PC-9 (cell line): ENCODE measurements at regions not wholly inside any gene's neighbourhood (a gene's known extent, or its start where the extent isn't known, plus 50 kb on each side); places are given as distances from the start of the nearest gene placed in this dataset.

Experiments
- BruUV-seq: library from RNA; stranded (reverse); fragments of 400-500 nt; replicated peaks from 2 replicates; lab custom pipeline; 2021; lab: Mats Ljungman, UMichigan
- CTCF ChIA-PET: fragments of 300-600 bp; sonication (Branson Sonifier 250); formaldehyde crosslinking; loops from one replicate; lab custom pipeline; 2022; ENCODE audit warnings: antibody characterized with exemption; lab: Charles Lee
- POLR2A ChIA-PET: fragments of 300-600 bp; sonication (Branson Sonifier 250); formaldehyde crosslinking; loops from one replicate; lab custom pipeline; 2022; ENCODE audit warnings: antibody characterized with exemption; ENCODE audit not compliant: unreplicated experiment; lab: Charles Lee
- DNase-seq, 2 experiments: peaks; one replicate each; pipeline versions ENCODE4 v3.0.0 to v3.0.0-alpha.2; 2015 to 2022; ENCODE audit warnings: mixed read lengths in 1 of 2
- H2AFZ ChIP-seq: fragments of 200-600 bp; sonication (generic); 2 replicates; pipeline ENCODE4 v1.8.1; 2017; ENCODE audit warnings: antibody characterized with exemption
- H3F3A ChIP-seq: fragments of 200-600 bp; sonication (generic); 2 replicates; pipeline ENCODE4 v1.8.1; 2017; ENCODE audit warnings: antibody characterized with exemption, mild to moderate bottlenecking, low read depth; ENCODE audit not compliant: insufficient read depth
- H3K27ac ChIP-seq: fragments of 200-600 bp; sonication (generic); 2 replicates; pipeline ENCODE4 v1.6.1; 2016; ENCODE audit warnings: mixed run types
- H3K27me3 ChIP-seq: fragments of 200-600 bp; sonication (generic); 2 replicates; pipeline ENCODE4 v1.6.1; 2016; ENCODE audit warnings: low read depth, mixed run types; ENCODE audit not compliant: insufficient read depth
- H3K36me3 ChIP-seq: fragments of 200-600 bp; sonication (generic); 2 replicates; pipeline ENCODE4 v1.6.1; 2016; ENCODE audit warnings: low read depth, mixed run types
- H3K4me1 ChIP-seq: fragments of 200-600 bp; sonication (generic); replicated peaks from 2 replicates; pipeline ENCODE4 v1.6.1; 2016; ENCODE audit warnings: mixed run types; ENCODE audit not compliant: insufficient read depth
- H3K4me2 ChIP-seq: fragments of 200-600 bp; sonication (generic); 2 replicates; pipeline ENCODE4 v1.6.1; 2017; ENCODE audit warnings: mixed run types
- H3K4me3 ChIP-seq: fragments of 200-600 bp; sonication (generic); 2 replicates; pipeline ENCODE4 v1.6.1; 2016; ENCODE audit warnings: mixed run types
- H3K79me2 ChIP-seq: fragments of 200-600 bp; sonication (generic); 2 replicates; pipeline ENCODE4 v1.6.1; 2017; ENCODE audit warnings: low read depth, mixed run types
- H3K9me2 ChIP-seq: fragments of 200-600 bp; sonication (generic); 2 replicates; pipeline ENCODE4 v1.8.1; 2017; ENCODE audit warnings: mild to moderate bottlenecking; ENCODE audit not compliant: insufficient read depth
- H3K9me3 ChIP-seq: fragments of 200-600 bp; sonication (generic); 2 replicates; pipeline ENCODE4 v1.8.1; 2016; ENCODE audit warnings: low read depth; ENCODE audit not compliant: insufficient read depth
- H4K20me1 ChIP-seq: fragments of 200-600 bp; sonication (generic); 2 replicates; pipeline ENCODE4 v1.8.1; 2017; ENCODE audit not compliant: insufficient read depth
- EZH2 ChIP-seq: fragments of 200-600 bp; sonication (generic); IDR thresholded peaks from 2 replicates; pipeline ENCODE4 v1.8.0; 2017; ENCODE audit warnings: antibody characterized with exemption, low read depth
- intact Hi-C: fragments of 100-400 bp; cut with micrococcal nuclease; formaldehyde crosslinking; loops from one replicate; pipeline ENCODE4 v1.10.0; 2022; ENCODE audit not compliant: unreplicated experiment
- TF ChIP-seq, protein P1 (sequence below): fragments of 200-600 bp; sonication (generic); conservative IDR thresholded peaks from 2 replicates; pipeline ENCODE4 v1.6.1; 2017; ENCODE audit warnings: mixed run types, antibody characterized with exemption, mild to moderate bottlenecking, moderate library complexity

DNA sequence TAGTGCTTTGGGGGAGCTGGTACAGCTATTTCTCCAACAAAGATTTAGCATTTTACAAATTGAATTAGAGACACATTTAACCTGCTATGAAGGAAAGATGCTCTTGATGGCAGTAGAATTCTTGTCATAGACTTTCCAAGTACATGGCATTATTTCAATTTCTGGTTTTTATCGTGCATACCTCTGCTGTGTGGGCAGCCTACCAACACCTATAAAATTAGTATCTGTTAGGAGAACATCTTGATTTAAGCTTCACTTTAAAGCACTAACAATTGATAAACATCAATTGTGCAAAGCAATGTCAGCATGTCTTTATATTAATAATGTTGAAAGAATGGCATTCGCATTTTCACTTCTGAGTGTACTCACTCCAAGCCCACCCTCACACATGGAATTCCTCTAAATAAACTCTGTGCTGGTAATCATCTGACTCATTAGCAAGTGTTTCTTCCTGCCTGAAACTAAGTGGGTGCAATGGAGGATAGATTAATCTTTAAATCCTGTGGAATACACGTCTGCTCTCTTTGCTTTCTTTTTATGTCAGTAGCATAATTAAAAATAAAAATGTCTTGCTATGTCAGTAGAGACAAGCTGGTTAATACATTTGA lies 279.8 kb upstream of the MAGEB18 start:
- Histone ChIP-seq H3K9me3 (no peaks in the 10 kb centered on the region), H3K4me1 (no peaks in the 10 kb centered on the region), H3K79me2 (no peaks in the 10 kb centered on the region), H3K4me3 (no peak overlapping the region), H4K20me1 (no peaks in the 10 kb centered on the region), H3F3A (no peaks in the 10 kb centered on the region), H2AFZ (no peak overlapping the region), H3K27ac (no peak overlapping the region), H3K4me2 (no peak overlapping the region), H3K27me3 (no peaks in the 10 kb centered on the region), H3K9me2 (no peaks in the 10 kb centered on the region), H3K36me3 (no peaks in the 10 kb centered on the region)
- no peak for DNase-seq
- BruUV-seq = no TSS peak
- TF ChIP-seq EZH2 = no peak
- TF ChIP-seq, protein P1, sequence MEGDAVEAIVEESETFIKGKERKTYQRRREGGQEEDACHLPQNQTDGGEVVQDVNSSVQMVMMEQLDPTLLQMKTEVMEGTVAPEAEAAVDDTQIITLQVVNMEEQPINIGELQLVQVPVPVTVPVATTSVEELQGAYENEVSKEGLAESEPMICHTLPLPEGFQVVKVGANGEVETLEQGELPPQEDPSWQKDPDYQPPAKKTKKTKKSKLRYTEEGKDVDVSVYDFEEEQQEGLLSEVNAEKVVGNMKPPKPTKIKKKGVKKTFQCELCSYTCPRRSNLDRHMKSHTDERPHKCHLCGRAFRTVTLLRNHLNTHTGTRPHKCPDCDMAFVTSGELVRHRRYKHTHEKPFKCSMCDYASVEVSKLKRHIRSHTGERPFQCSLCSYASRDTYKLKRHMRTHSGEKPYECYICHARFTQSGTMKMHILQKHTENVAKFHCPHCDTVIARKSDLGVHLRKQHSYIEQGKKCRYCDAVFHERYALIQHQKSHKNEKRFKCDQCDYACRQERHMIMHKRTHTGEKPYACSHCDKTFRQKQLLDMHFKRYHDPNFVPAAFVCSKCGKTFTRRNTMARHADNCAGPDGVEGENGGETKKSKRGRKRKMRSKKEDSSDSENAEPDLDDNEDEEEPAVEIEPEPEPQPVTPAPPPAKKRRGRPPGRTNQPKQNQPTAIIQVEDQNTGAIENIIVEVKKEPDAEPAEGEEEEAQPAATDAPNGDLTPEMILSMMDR = no peak
- ChIA-PET CTCF (no interaction called here), POLR2A (no interaction called here)
- intact Hi-C loops = no loop called here

GRCh38 chrX:25860322-25860721 lies 277.8 kb upstream of the MAGEB18 start:
- Histone ChIP-seq H3K36me3 (no peaks in the 10 kb centered on the region), H3K4me2 (no peak overlapping the region), H3K27ac (no peak overlapping the region), H3K27me3 (no peaks in the 10 kb centered on the region), H3F3A (no peaks in the 10 kb centered on the region), H4K20me1 (no peaks in the 10 kb centered on the region), H3K4me1 (no peaks in the 10 kb centered on the region), H3K9me2 (no peaks in the 10 kb centered on the region), H2AFZ (no peak overlapping the region), H3K79me2 (no peaks in the 10 kb centered on the region), H3K9me3 (no peaks in the 10 kb centered on the region), H3K4me3 (no peak overlapping the region)
- TF ChIP-seq, protein P1 = no peak
- TF ChIP-seq EZH2 = no peak
- CTCF ChIA-PET = no interaction called here
- intact Hi-C loops = no loop called here
- no peak for DNase-seq
- no TSS peak for BruUV-seq
- POLR2A ChIA-PET = no interaction called here

DNA sequence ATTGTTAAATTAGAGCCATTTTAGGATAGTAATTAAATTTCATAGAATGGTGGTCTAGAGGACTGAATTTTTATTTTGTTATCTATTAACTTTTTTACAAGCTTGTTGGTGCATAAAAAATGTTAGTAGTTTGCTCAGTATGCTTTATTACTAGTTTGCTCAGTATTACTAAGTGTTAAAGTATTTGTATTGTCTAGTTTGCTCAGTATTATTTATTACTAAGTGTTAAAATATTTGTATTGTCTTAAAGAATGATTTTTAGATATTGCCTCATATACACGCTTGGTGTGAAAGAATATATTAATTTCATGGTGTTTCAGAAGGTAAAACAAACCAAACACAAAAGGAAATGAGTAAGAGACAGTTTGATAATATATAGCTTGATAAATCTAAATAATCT lies 268.4 kb upstream of the MAGEB18 start:
- no peaks in the 10 kb centered on the region for H3K9me2 ChIP-seq
- H3K27ac ChIP-seq = no peak overlapping the region
- ChIA-PET POLR2A (no interaction called here), CTCF (no interaction called here)
- no peaks in the 10 kb centered on the region for H3K4me1 ChIP-seq
- no peak overlapping the region for H2AFZ ChIP-seq
- no peaks in the 10 kb centered on the region for H3K36me3 ChIP-seq
- no peaks in the 10 kb centered on the region for H3F3A ChIP-seq
- no peak for DNase-seq
- H4K20me1 ChIP-seq = no peaks in the 10 kb centered on the region
- H3K4me3 ChIP-seq = no peak overlapping the region
- TF ChIP-seq, protein P1 = no peak
- no peak for TF ChIP-seq EZH2
- no peaks in the 10 kb centered on the region for H3K9me3 ChIP-seq
- BruUV-seq = no TSS peak
- H3K4me2 ChIP-seq = no peak overlapping the region
- intact Hi-C loops = no loop called here
- H3K79me2 ChIP-seq = no peaks in the 10 kb centered on the region
- H3K27me3 ChIP-seq = no peaks in the 10 kb centered on the region
